ENCODE measurements at regions not wholly inside any gene's neighbourhood (a gene's known extent, or its start where the extent isn't known, plus 50 kb on each side); places are given as distances from the start of the nearest gene placed in this dataset.

DNA sequence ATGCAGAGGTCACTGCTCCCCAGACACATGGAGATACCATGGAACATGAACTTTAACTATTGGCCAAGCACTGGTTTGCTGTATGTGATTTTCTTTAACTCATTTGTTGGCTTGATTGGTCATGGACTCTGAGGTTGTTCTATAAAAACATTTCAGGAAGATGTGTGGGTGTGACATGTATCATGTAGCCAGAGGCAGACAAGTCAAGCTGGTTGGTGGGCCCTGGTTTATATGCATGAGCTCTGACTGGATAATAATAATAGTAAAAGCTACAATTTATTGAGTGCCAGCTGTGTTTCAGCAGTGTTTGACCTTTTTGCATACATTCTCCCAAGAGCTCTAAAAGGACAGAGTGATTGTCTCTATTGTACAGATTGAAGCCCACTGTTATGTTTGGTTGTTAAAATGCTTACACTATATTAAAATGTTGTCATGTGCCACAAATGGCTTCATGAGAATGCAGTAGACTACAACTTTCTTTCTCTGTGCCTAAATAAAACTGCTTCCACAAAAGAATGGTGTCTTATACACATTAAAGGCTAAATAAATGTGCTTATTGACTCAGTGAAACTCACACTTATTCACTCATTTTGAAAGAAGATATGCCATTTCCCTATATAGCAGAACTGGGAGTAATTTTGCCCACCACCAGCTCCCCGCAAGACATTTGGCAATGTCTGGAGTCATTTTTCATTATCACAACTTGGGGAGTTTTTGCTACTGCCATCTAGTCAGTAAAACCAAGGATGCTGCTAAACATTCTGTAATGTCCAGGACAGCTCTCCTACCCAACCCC lies 243.6 kb upstream of the NFE2L3 start:
- TF ChIP-seq, protein P1, sequence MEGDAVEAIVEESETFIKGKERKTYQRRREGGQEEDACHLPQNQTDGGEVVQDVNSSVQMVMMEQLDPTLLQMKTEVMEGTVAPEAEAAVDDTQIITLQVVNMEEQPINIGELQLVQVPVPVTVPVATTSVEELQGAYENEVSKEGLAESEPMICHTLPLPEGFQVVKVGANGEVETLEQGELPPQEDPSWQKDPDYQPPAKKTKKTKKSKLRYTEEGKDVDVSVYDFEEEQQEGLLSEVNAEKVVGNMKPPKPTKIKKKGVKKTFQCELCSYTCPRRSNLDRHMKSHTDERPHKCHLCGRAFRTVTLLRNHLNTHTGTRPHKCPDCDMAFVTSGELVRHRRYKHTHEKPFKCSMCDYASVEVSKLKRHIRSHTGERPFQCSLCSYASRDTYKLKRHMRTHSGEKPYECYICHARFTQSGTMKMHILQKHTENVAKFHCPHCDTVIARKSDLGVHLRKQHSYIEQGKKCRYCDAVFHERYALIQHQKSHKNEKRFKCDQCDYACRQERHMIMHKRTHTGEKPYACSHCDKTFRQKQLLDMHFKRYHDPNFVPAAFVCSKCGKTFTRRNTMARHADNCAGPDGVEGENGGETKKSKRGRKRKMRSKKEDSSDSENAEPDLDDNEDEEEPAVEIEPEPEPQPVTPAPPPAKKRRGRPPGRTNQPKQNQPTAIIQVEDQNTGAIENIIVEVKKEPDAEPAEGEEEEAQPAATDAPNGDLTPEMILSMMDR (conservative IDR thresholded peaks at IDR 0.05; ENCODE audit: low read depth, low read length) = no peak
- no peak for TF ChIP-seq EZH2 (IDR thresholded peaks at IDR 0.05; ENCODE audit: low read length, unreplicated experiment)

Measured in PC-3 (cell line).